Osteoblast (primary cell): ENCODE measurements at regions not wholly inside any gene's neighbourhood (a gene's known extent, or its start where the extent isn't known, plus 50 kb on each side); places are given as distances from the start of the nearest gene placed in this dataset.

Source experiments
- DNase-seq: peaks from one replicate; pipeline ENCODE4 v3.0.0; 2011; ENCODE audit warnings: low spot score, mixed read lengths; ENCODE audit not compliant: insufficient read length; ENCODE audit errors: missing footprints
- H2AFZ ChIP-seq: 2 replicates; pipeline ENCODE4 v1.6.0; 2011; ENCODE audit warnings: mild to moderate bottlenecking, low read length
- H3K27ac ChIP-seq: 2 replicates; pipeline ENCODE4 v1.5.1; 2011; ENCODE audit warnings: mild to moderate bottlenecking, low read depth, low read length, moderate library complexity
- H3K27me3 ChIP-seq: 2 replicates; pipeline ENCODE4 v1.6.0; 2012; ENCODE audit warnings: mild to moderate bottlenecking, control low read depth, inconsistent platforms, low read length, moderate library complexity; ENCODE audit not compliant: insufficient read depth
- H3K36me3 ChIP-seq: 2 replicates; pipeline ENCODE4 v1.5.1; 2011; ENCODE audit warnings: mild to moderate bottlenecking, low read length, control low read depth, moderate library complexity; ENCODE audit not compliant: insufficient read depth
- H3K4me1 ChIP-seq: 2 replicates; pipeline ENCODE4 v1.5.1; 2011; ENCODE audit warnings: mild to moderate bottlenecking, low read length, control low read depth, moderate library complexity; ENCODE audit not compliant: insufficient read depth
- H3K4me2 ChIP-seq: 2 replicates; pipeline ENCODE4 v1.6.0; 2011; ENCODE audit warnings: mild to moderate bottlenecking, low read length; ENCODE audit not compliant: insufficient read depth
- H3K4me3 ChIP-seq: fragments of 200-600 bp; sonication (generic); 3 replicates; pipeline ENCODE4 v1.5.1; 2012; ENCODE audit warnings: mild to moderate bottlenecking, low read length, inconsistent platforms; ENCODE audit not compliant: insufficient read depth
- H3K79me2 ChIP-seq: 2 replicates; pipeline ENCODE4 v1.6.0; 2012; ENCODE audit warnings: mild to moderate bottlenecking, low read length, control low read depth, inconsistent platforms; ENCODE audit not compliant: insufficient read depth
- H3K9me3 ChIP-seq: 2 replicates; pipeline ENCODE4 v1.5.1; 2011; ENCODE audit warnings: low read depth, low read length, control low read depth
- H4K20me1 ChIP-seq: 2 replicates; pipeline ENCODE4 v1.6.0; 2012; ENCODE audit warnings: mild to moderate bottlenecking, low read length, control low read depth; ENCODE audit not compliant: insufficient read depth
- TF ChIP-seq, protein P1 (sequence below): IDR thresholded peaks from 2 replicates; pipeline ENCODE4 v1.5.1; 2011; ENCODE audit warnings: mild to moderate bottlenecking, low read depth, low read length, moderate library complexity; ENCODE audit errors: extremely low read depth

DNA sequence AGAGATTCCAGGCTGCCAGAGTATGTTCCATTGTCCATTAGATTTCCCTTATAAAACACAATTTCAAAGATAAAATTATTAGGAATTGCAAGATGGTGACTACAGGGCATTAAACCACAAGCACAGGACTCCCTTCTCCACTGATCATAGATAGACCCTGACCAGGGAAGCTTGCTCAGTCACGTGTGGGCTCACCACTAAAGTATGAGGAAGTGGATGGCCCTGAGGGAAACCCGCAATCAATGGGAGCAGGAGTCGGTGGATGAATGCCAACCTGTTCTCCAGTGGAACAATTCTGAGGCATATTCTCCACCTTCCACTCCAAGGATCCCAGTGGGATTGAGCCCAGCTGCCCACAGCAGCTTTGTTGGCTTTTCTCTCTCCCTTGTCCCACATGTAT lies 515.7 kb downstream of the BCOR start:
- Histone ChIP-seq H2AFZ (no peak overlapping the region), H3K4me3 (no peak overlapping the region), H3K4me1 (no peaks in the 10 kb centered on the region), H3K36me3 (no peaks in the 10 kb centered on the region), H3K9me3 (peaks cover 6% of the 10 kb centered on the region), H4K20me1 (no peaks in the 10 kb centered on the region), H3K79me2 (no peaks in the 10 kb centered on the region), H3K27me3 (peaks cover 30% of the 10 kb centered on the region), H3K27ac (no peak overlapping the region), H3K4me2 (no peak overlapping the region)
- TF ChIP-seq, protein P1, sequence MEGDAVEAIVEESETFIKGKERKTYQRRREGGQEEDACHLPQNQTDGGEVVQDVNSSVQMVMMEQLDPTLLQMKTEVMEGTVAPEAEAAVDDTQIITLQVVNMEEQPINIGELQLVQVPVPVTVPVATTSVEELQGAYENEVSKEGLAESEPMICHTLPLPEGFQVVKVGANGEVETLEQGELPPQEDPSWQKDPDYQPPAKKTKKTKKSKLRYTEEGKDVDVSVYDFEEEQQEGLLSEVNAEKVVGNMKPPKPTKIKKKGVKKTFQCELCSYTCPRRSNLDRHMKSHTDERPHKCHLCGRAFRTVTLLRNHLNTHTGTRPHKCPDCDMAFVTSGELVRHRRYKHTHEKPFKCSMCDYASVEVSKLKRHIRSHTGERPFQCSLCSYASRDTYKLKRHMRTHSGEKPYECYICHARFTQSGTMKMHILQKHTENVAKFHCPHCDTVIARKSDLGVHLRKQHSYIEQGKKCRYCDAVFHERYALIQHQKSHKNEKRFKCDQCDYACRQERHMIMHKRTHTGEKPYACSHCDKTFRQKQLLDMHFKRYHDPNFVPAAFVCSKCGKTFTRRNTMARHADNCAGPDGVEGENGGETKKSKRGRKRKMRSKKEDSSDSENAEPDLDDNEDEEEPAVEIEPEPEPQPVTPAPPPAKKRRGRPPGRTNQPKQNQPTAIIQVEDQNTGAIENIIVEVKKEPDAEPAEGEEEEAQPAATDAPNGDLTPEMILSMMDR = no peak
- DNase-seq = no peak

DNA sequence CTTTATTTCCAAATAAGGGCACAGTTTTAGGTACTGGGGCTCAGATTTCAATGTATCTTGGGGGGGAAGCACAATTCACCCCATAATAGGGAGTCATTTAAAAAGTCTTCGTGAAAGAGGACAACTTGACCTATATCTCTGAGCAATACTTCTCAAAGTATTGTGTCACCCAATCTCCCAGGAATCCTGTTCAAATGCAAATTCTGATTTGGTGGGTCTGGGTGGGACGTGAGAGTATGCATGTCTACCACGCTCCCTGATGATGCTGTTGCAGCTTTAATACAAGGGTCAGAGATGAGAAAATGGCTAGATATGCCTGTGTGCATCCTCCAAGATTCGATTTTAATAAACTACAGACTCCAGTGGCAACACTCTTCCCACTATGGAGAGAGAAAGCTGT lies 514.8 kb downstream of the BCOR start:
- Histone ChIP-seq H3K79me2 (no peaks in the 10 kb centered on the region), H3K4me3 (no peak overlapping the region), H3K36me3 (no peaks in the 10 kb centered on the region), H3K9me3 (peaks cover 6% of the 10 kb centered on the region), H4K20me1 (no peaks in the 10 kb centered on the region), H3K4me1 (no peaks in the 10 kb centered on the region), H3K27me3 (peaks cover 31% of the 10 kb centered on the region), H3K4me2 (no peak overlapping the region), H2AFZ (no peak overlapping the region), H3K27ac (no peak overlapping the region)
- no peak for DNase-seq
- TF ChIP-seq, protein P1 = no peak

DNA sequence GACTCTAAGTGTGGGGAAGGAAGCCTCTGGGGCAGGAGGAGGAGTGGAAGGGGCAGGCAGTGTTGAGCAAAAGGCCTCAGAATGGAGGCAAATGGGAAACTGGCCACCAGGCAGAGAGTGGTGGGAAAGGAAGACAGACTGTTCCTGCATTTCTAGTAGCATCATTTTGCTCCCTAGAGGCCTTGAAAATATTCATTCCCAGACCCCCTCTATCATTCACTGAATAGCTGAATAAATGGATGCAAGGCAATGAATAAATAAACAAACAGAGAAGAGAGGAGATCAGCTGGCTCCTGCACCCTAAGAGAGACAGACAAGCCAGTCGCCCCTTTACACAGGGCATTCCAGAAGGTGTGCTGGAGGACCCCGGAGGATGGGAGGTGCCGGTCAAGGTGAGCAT lies 511.9 kb downstream of the BCOR start:
- H3K27ac ChIP-seq = no peak overlapping the region
- no peak for DNase-seq
- peaks cover 6% of the 10 kb centered on the region for H3K9me3 ChIP-seq
- no peaks in the 10 kb centered on the region for H4K20me1 ChIP-seq
- H3K27me3 ChIP-seq = peaks cover 26% of the 10 kb centered on the region
- no peak overlapping the region for H3K4me2 ChIP-seq
- no peaks in the 10 kb centered on the region for H3K36me3 ChIP-seq
- no peaks in the 10 kb centered on the region for H3K79me2 ChIP-seq
- H3K4me3 ChIP-seq = no peak overlapping the region
- no peaks in the 10 kb centered on the region for H3K4me1 ChIP-seq
- TF ChIP-seq, protein P1 = no peak
- H2AFZ ChIP-seq = no peak overlapping the region

DNA sequence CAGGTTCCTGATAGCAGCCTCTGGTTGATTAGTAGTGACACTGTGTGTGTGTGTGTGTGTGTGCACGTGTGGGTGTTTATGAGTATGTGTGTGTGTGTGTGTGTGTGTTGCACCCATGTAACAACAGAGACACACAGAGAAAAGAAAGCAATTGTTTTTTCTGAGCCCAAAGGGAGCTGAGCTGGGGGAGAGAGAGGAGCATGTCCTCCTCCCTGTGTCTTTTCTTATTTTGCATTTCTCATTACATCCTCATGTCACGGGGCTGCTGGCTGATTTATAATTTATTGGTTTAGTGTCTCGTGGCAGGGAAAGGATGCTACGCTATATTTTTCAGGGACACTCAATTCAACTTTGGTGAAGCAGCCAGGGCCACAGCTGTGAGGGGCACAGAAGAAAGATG lies 511.4 kb downstream of the BCOR start:
- DNase-seq = no peak
- Histone ChIP-seq H3K27me3 (peaks cover 27% of the 10 kb centered on the region), H3K4me3 (no peak overlapping the region), H3K79me2 (no peaks in the 10 kb centered on the region), H3K9me3 (peaks cover 6% of the 10 kb centered on the region), H3K27ac (no peak overlapping the region), H4K20me1 (no peaks in the 10 kb centered on the region), H2AFZ (no peak overlapping the region), H3K36me3 (no peaks in the 10 kb centered on the region), H3K4me2 (no peak overlapping the region), H3K4me1 (no peaks in the 10 kb centered on the region)
- TF ChIP-seq, protein P1 = no peak
